IPS-20b (cell line): ENCODE measurements at regions not wholly inside any gene's neighbourhood (a gene's known extent, or its start where the extent isn't known, plus 50 kb on each side); places are given as distances from the start of the nearest gene placed in this dataset.

ENCODE experiments used
- H3K27ac ChIP-seq: one replicate; pipeline ENCODE4 v1.5.1; 2013; ENCODE audit warnings: low read length
- H3K27me3 ChIP-seq: 2 replicates; pipeline ENCODE4 v1.6.1; 2013; ENCODE audit warnings: mild to moderate bottlenecking, low read length, inconsistent platforms; ENCODE audit not compliant: insufficient read depth
- H3K36me3 ChIP-seq: 2 replicates; pipeline ENCODE4 v1.6.1; 2013; ENCODE audit warnings: low read depth, mild to moderate bottlenecking, inconsistent platforms, low read length, moderate library complexity; ENCODE audit not compliant: insufficient read depth
- H3K4me1 ChIP-seq: 2 replicates; pipeline ENCODE4 v1.6.1; 2013; ENCODE audit warnings: mild to moderate bottlenecking, control low read depth, inconsistent platforms, low read length, moderate library complexity; ENCODE audit not compliant: insufficient read depth
- H3K4me3 ChIP-seq: 2 replicates; pipeline ENCODE4 v1.5.1; 2013; ENCODE audit warnings: mild to moderate bottlenecking, low read length, inconsistent platforms
- H3K9ac ChIP-seq: 2 replicates; pipeline ENCODE4 v1.6.1; 2013; ENCODE audit warnings: low read depth, mild to moderate bottlenecking, inconsistent platforms, low read length, moderate library complexity
- H3K9me3 ChIP-seq: 2 replicates; pipeline ENCODE4 v1.6.1; 2013; ENCODE audit warnings: mild to moderate bottlenecking, low read depth, low read length, inconsistent platforms; ENCODE audit not compliant: insufficient read depth

GRCh38 chr9:82281066-82281465, 292.5 kb downstream of the SPATA31D1 start:
- no peaks in the 10 kb centered on the region for H3K27me3 ChIP-seq
- no peak overlapping the region for H3K9ac ChIP-seq
- no peak overlapping the region for H3K4me3 ChIP-seq
- no peaks in the 10 kb centered on the region for H3K36me3 ChIP-seq
- no peaks in the 10 kb centered on the region for H3K9me3 ChIP-seq
- H3K4me1 ChIP-seq = no peaks in the 10 kb centered on the region
- no peak overlapping the region for H3K27ac ChIP-seq

GRCh38 chr9:82284758-82285157, 296.2 kb downstream of the SPATA31D1 start:
- no peaks in the 10 kb centered on the region for H3K9me3 ChIP-seq
- no peaks in the 10 kb centered on the region for H3K4me1 ChIP-seq
- no peaks in the 10 kb centered on the region for H3K36me3 ChIP-seq
- H3K27ac ChIP-seq = no peak overlapping the region
- no peaks in the 10 kb centered on the region for H3K27me3 ChIP-seq
- H3K9ac ChIP-seq = no peak overlapping the region
- no peak overlapping the region for H3K4me3 ChIP-seq

GRCh38 chr9:82295181-82295580, 306.6 kb downstream of the SPATA31D1 start:
- Histone ChIP-seq H3K9me3 (no peaks in the 10 kb centered on the region), H3K4me1 (no peaks in the 10 kb centered on the region), H3K4me3 (no peak overlapping the region), H3K36me3 (no peaks in the 10 kb centered on the region), H3K27ac (no peak overlapping the region), H3K27me3 (no peaks in the 10 kb centered on the region), H3K9ac (no peak overlapping the region)

GRCh38 chr9:82299870-82300269, 311.3 kb downstream of the SPATA31D1 start:
- Histone ChIP-seq H3K36me3 (no peaks in the 10 kb centered on the region), H3K9me3 (no peaks in the 10 kb centered on the region), H3K4me1 (no peaks in the 10 kb centered on the region), H3K9ac (no peak overlapping the region), H3K4me3 (no peak overlapping the region), H3K27ac (no peak overlapping the region), H3K27me3 (no peaks in the 10 kb centered on the region)

DNA sequence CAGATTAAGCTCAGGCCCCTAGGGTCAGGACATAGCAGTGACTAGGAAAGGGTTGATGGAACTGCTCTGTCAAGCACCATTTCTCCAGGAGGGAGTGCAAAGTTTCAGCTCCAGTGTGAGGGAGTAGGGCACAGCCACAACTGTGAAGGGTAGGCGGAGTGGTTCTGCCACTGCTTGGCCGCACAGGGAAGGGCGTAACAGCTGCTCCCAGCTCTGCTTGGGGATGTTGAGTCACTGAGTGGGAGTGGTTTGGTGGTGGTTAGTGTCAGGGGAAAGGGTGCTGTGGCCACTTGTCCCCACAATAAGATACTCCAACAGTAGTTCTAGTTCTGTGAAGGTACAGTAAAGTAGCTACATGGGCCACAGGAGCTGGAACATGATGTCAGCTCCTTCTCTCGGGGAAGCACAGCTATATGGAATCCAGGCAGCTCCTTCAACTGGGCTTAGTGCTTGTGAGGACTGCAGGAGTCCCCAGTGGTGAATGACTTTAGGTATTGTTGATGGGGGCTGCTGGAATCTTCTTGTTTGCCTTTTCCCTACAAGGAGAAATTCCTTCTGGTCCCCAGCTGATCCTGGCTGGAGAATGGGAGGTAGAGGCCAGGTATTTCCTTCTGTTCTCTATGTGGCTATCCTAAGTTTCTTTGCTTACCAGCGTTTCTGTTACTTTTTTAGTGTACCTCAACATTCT, 314.5 kb downstream of the SPATA31D1 start:
- Histone ChIP-seq H3K4me1 (no peaks in the 10 kb centered on the region), H3K4me3 (no peak overlapping the region), H3K36me3 (no peaks in the 10 kb centered on the region)

DNA sequence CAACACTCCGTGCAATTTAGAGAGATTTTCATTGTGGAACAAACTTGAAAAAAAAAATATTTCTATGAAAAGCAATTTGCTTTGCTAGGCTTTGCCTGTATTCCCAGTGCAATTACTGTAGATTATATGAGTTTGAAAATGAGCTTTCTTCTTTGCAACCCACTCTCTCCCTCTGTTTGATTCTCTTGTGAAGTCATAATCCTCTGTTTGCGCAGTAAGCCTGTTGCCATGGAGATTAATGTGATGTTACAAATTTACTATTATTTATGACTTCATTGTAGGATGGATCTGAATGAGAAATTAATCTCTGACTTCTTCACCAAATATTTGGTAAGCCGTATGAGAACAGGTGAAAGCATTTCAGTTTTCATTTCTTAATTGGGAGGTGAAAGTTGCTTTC, 320.3 kb downstream of the SPATA31D1 start:
- no peaks in the 10 kb centered on the region for H3K36me3 ChIP-seq
- H3K27ac ChIP-seq = no peak overlapping the region
- no peak overlapping the region for H3K9ac ChIP-seq
- no peak overlapping the region for H3K4me3 ChIP-seq
- H3K4me1 ChIP-seq = no peaks in the 10 kb centered on the region
- no peaks in the 10 kb centered on the region for H3K9me3 ChIP-seq
- no peaks in the 10 kb centered on the region for H3K27me3 ChIP-seq

More for the DNA sequence above, 314.5 kb downstream of the SPATA31D1 start:
- Histone ChIP-seq H3K9me3 (no peaks in the 10 kb centered on the region), H3K27me3 (no peaks in the 10 kb centered on the region), H3K9ac (no peak overlapping the region), H3K27ac (no peak overlapping the region)

- Histone ChIP-seq H3K36me3 (no peaks in the 10 kb centered on the region), H3K27ac (no peak overlapping the region), H3K9me3 (no peaks in the 10 kb centered on the region), H3K4me1 (no peaks in the 10 kb centered on the region), H3K4me3 (no peak overlapping the region), H3K27me3 (no peaks in the 10 kb centered on the region), H3K9ac (no peak overlapping the region)
Measured at GRCh38 chr9:82313697-82314096, 325.1 kb downstream of the SPATA31D1 start.

GRCh38 chr9:82320566-82320965, 332.0 kb downstream of the SPATA31D1 start:
- Histone ChIP-seq H3K4me3 (no peak overlapping the region), H3K9ac (no peak overlapping the region), H3K4me1 (no peaks in the 10 kb centered on the region), H3K27ac (no peak overlapping the region), H3K36me3 (no peaks in the 10 kb centered on the region), H3K27me3 (no peaks in the 10 kb centered on the region), H3K9me3 (peaks cover 6% of the 10 kb centered on the region; the same call in 1 of the 2 replicates)

- Histone ChIP-seq H3K36me3 (no peaks in the 10 kb centered on the region), H3K4me3 (no peak overlapping the region), H3K4me1 (no peaks in the 10 kb centered on the region), H3K9ac (no peak overlapping the region), H3K27me3 (no peaks in the 10 kb centered on the region), H3K27ac (no peak overlapping the region), H3K9me3 (peaks cover 8% of the 10 kb centered on the region; the same call in 1 of the 2 replicates)
Measured at GRCh38 chr9:82325907-82326306, 337.3 kb downstream of the SPATA31D1 start.

DNA sequence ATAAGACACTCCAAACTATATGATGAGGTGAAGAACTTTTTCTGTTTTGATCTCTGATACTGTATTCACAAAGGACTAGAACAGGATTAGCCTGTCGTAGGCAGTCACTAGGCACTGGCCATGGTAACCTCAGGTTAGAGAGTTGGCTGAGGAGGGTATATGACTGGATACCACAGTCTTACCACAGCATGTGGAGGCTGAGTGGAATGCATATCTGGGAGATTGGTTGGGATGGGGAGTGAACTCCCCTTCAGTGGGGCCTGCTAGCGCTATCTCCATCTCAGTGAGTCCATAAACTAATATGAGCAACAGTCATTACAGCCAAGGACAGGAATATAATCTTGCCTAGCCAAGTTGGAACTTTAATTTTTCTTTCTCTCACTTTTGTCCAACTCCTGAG, 339.1 kb downstream of the SPATA31D1 start:
- H3K36me3 ChIP-seq = no peaks in the 10 kb centered on the region
- H3K9me3 ChIP-seq = peaks cover 8% of the 10 kb centered on the region; the same call in 1 of the 2 replicates
- no peak overlapping the region for H3K4me3 ChIP-seq
- no peaks in the 10 kb centered on the region for H3K4me1 ChIP-seq
- no peak overlapping the region for H3K9ac ChIP-seq
- H3K27me3 ChIP-seq = no peaks in the 10 kb centered on the region
- no peak overlapping the region for H3K27ac ChIP-seq

DNA sequence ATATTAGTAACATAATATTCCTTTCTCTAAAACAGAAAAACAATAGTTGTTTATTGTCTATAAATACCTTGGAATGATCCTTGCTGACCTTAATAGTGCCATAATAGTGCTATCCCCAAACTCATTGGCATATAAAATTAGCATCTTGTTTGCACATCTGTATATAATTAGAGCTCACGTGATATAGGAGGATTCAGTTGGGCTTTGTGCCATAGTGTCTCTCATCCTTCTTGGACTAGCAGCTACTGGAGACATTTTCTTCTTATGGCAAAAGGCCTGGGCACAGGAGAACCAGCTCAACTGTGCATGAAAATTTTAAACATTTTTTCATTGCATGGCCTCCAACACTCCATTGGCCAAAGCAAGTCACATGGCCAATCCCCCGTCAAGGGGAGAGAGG, 342.5 kb downstream of the SPATA31D1 start:
- H3K36me3 ChIP-seq = no peaks in the 10 kb centered on the region
- H3K9me3 ChIP-seq = no peaks in the 10 kb centered on the region
- H3K27ac ChIP-seq = no peak overlapping the region
- no peak overlapping the region for H3K4me3 ChIP-seq
- H3K4me1 ChIP-seq = no peaks in the 10 kb centered on the region
- H3K27me3 ChIP-seq = no peaks in the 10 kb centered on the region
- H3K9ac ChIP-seq = no peak overlapping the region

GRCh38 chr9:82332018-82332773, 343.6 kb downstream of the SPATA31D1 start:
- Histone ChIP-seq H3K4me1 (no peaks in the 10 kb centered on the region), H3K9ac (no peak overlapping the region), H3K4me3 (no peak overlapping the region), H3K27me3 (no peaks in the 10 kb centered on the region), H3K9me3 (no peaks in the 10 kb centered on the region), H3K36me3 (no peaks in the 10 kb centered on the region), H3K27ac (no peak overlapping the region)
